ENCODE measurements at regions not wholly inside any gene's neighbourhood (a gene's known extent, or its start where the extent isn't known, plus 50 kb on each side); places are given as distances from the start of the nearest gene placed in this dataset.

GRCh38 chr2:129439406-129440302 lies 539.8 kb upstream of the RAB6C start:
- no peak overlapping the region for H3K4me3 ChIP-seq (ENCODE audit: low read length)
- no peak for TF ChIP-seq CTCF (IDR thresholded peaks at IDR 0.05; ENCODE audit: insufficient read depth, low read depth, low read length, missing control alignments)
- no peak for DNase-seq (ENCODE audit: low read depth)

- H3K4me3 ChIP-seq (ENCODE audit: low read length): no peak overlapping the region
- no peak for TF ChIP-seq CTCF (IDR thresholded peaks at IDR 0.05; ENCODE audit: insufficient read depth, low read depth, low read length, missing control alignments)
- DNase-seq (ENCODE audit: low read depth): no peak
Measured at GRCh38 chr2:129441610-129442009, 537.9 kb upstream of the RAB6C start.

GRCh38 chr2:129443235-129443864 lies 536.1 kb upstream of the RAB6C start:
- TF ChIP-seq CTCF (IDR thresholded peaks at IDR 0.05; ENCODE audit: insufficient read depth, low read depth, low read length, missing control alignments): no peak
- H3K4me3 ChIP-seq (ENCODE audit: low read length): no peak overlapping the region

GRCh38 chr2:129443865-129444739 lies 535.4 kb upstream of the RAB6C start:
- no peak for TF ChIP-seq CTCF (IDR thresholded peaks at IDR 0.05; ENCODE audit: insufficient read depth, low read depth, low read length, missing control alignments)
- H3K4me3 ChIP-seq (ENCODE audit: low read length): no peak overlapping the region
- no peak for DNase-seq (ENCODE audit: low read depth)

More at GRCh38 chr2:129443235-129443864, 536.1 kb upstream of the RAB6C start:
- DNase-seq (ENCODE audit: low read depth): no peak

GRCh38 chr2:129444751-129445150 lies 534.7 kb upstream of the RAB6C start:
- no peak for TF ChIP-seq CTCF (IDR thresholded peaks at IDR 0.05; ENCODE audit: insufficient read depth, low read depth, low read length, missing control alignments)
- no peak for DNase-seq (ENCODE audit: low read depth)

GRCh38 chr2:129456691-129457090 lies 522.8 kb upstream of the RAB6C start:
- no peak for TF ChIP-seq CTCF (IDR thresholded peaks at IDR 0.05; ENCODE audit: insufficient read depth, low read depth, low read length, missing control alignments)
- no peak for DNase-seq (ENCODE audit: low read depth)

More at GRCh38 chr2:129444751-129445150, 534.7 kb upstream of the RAB6C start:
- no peak overlapping the region for H3K4me3 ChIP-seq (ENCODE audit: low read length)

More at GRCh38 chr2:129456691-129457090, 522.8 kb upstream of the RAB6C start:
- H3K4me3 ChIP-seq (ENCODE audit: low read length): no peak overlapping the region

Data from epithelial cell of esophagus (primary cell).